Thoracic aorta (tissue), 2 donors: ENCODE measurements at regions not wholly inside any gene's neighbourhood (a gene's known extent, or its start where the extent isn't known, plus 50 kb on each side); places are given as distances from the start of the nearest gene placed in this dataset.

ENCODE experiments used
- ATAC-seq: fragments of 150-250 bp; one replicate; pipeline ENCODE4 v1.8.0; 2017; ENCODE audit warnings: low read depth; ENCODE audit not compliant: insufficient number of reproducible peaks, low FRiP score
- DNase-seq: peaks from one replicate; pipeline ENCODE4 v3.0.0-alpha.2; 2020; ENCODE audit warnings: low spot score
- H3K27ac ChIP-seq, 2 donors: fragments of 200-600 bp; sonication (generic); 1 replicate in 1 of 2; 2 replicates in 1 of 2; pipeline ENCODE4 v1.5.1; 2016; ENCODE audit warnings: mild to moderate bottlenecking in 2 of 2, moderate library complexity in 2 of 2
- H3K27me3 ChIP-seq: fragments of 200-600 bp; sonication (generic); replicated peaks from 2 replicates; pipeline ENCODE4 v1.6.0; 2016; ENCODE audit warnings: mild to moderate bottlenecking; ENCODE audit not compliant: insufficient read depth
- H3K36me3 ChIP-seq: fragments of 200-600 bp; sonication (generic); one replicate; pipeline ENCODE4 v1.5.1; 2016
- H3K4me1 ChIP-seq, 2 donors: fragments of 200-600 bp; sonication (generic); 1 replicate in 1 of 2; 2 replicates in 1 of 2; pipeline versions ENCODE4 v1.5.1 to v1.6.0; 2016; ENCODE audit warnings: low read depth in 2 of 2, mild to moderate bottlenecking in 1 of 2; ENCODE audit not compliant: control insufficient read depth in 1 of 2
- H3K4me3 ChIP-seq: fragments of 200-600 bp; sonication (generic); 2 replicates; pipeline ENCODE4 v1.5.1; 2016; ENCODE audit warnings: mild to moderate bottlenecking
- H3K9me3 ChIP-seq: fragments of 200-600 bp; sonication (generic); 2 replicates; pipeline ENCODE4 v1.5.1; 2016
- TF ChIP-seq, protein P1 (sequence below): fragments of 200-600 bp; sonication (generic); IDR thresholded peaks from one replicate; pipeline ENCODE4 v1.5.1; 2019; ENCODE audit warnings: antibody characterized with exemption

DNA sequence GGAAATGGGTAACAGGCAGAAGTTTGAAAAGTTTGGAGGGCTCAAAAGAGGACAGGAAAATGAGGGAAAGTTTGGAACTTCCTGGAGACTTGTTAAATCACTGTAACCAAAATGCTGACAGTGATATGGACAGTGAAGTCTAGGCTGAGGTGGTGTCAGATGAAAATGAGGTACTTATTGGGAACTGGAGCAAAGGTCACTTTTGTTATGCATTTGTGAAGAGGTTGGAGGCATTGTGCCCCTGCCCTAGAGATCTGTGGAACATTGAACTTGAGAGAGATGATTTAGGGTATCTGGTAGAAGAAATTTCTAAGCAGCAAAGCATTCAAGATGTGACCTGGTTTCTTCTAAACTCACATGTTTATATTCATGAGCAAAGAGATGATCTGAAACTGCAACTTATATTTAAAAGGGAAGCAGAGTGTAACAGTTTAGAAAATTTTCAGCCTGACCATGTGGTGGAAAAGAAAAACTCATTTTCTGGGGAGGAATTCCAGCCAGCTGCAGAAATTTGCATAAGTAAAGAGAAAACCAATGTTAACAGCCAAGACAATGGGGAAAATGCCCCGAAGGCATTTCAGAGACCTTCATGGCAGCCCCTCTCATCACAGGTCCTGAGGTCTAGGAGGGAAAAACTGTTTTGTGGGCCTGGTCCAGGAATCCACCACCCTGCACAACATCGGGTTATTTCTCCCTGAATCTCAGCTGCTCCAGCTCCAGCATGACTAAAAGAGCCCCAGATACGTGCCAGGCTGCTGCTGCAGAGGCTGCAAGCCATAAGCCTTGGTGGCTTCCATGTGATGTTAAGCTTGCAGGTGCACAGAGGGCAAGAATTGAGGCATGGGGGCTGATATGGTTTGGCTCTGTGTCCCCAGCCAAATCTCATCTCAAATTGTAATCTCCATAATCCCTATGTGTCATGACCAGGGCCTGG lies 632.5 kb upstream of the GNPDA2 start:
- no peak for DNase-seq
- Histone ChIP-seq H3K27me3 (no peaks in the 10 kb centered on the region), H3K27ac (no peak overlapping the region), H3K9me3 (no peaks in the 10 kb centered on the region), H3K36me3 (no peaks in the 10 kb centered on the region), H3K4me1 (no peaks in the 10 kb centered on the region), H3K4me3 (no peak overlapping the region)
- ATAC-seq = no peak
- TF ChIP-seq, protein P1, sequence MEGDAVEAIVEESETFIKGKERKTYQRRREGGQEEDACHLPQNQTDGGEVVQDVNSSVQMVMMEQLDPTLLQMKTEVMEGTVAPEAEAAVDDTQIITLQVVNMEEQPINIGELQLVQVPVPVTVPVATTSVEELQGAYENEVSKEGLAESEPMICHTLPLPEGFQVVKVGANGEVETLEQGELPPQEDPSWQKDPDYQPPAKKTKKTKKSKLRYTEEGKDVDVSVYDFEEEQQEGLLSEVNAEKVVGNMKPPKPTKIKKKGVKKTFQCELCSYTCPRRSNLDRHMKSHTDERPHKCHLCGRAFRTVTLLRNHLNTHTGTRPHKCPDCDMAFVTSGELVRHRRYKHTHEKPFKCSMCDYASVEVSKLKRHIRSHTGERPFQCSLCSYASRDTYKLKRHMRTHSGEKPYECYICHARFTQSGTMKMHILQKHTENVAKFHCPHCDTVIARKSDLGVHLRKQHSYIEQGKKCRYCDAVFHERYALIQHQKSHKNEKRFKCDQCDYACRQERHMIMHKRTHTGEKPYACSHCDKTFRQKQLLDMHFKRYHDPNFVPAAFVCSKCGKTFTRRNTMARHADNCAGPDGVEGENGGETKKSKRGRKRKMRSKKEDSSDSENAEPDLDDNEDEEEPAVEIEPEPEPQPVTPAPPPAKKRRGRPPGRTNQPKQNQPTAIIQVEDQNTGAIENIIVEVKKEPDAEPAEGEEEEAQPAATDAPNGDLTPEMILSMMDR = no peak

DNA sequence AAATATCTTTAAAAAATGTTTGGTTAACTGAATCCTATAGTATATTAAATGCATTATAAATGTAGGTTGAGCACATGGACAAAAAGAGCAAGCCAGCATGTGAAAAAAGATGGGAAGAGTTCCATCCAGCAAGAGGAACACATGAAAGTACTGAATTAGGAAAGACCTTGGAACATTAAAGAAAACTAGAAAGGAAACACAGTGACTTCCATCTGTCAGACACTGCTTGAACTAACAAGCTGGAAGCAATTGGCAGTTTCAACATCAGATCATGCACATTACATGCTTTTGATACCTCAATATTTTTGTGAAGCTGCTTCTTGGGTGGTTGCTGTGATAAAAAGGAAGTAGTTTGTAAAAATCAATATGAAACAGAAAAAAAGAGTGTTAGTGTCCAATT lies 626.8 kb upstream of the GNPDA2 start:
- H3K36me3 ChIP-seq = no peaks in the 10 kb centered on the region
- H3K9me3 ChIP-seq = no peaks in the 10 kb centered on the region
- no peak for ATAC-seq
- H3K4me3 ChIP-seq = no peak overlapping the region
- no peaks in the 10 kb centered on the region for H3K27me3 ChIP-seq
- no peak overlapping the region for H3K27ac ChIP-seq
- no peak for DNase-seq
- no peaks in the 10 kb centered on the region for H3K4me1 ChIP-seq
- TF ChIP-seq, protein P1 = no peak

DNA sequence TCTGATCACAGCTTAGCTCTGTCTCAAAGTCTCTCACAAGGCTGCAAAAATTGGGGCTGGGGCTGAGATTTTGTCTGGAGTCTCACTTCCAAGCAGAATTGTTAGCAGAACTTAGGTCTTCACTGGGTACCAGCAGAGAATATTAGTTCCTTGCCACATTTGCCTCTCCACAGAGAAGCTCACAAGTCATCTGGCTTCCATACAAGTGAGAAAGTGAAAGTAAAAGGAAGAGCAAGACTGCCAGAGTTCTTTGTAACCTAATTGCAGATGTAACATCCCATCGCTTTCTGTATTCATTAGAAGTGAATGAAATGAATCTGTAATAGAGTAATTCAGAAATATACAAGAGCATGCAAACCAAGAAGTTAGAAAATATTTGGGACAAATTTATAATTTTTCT lies 624.1 kb upstream of the GNPDA2 start:
- ATAC-seq (no peak), DNase-seq (no peak)
- Histone ChIP-seq H3K27me3 (no peaks in the 10 kb centered on the region), H3K27ac (no peak overlapping the region), H3K4me1 (no peaks in the 10 kb centered on the region), H3K9me3 (no peaks in the 10 kb centered on the region), H3K36me3 (no peaks in the 10 kb centered on the region), H3K4me3 (peak overlapping the region; percentile 64)
- TF ChIP-seq, protein P1 = no peak

DNA sequence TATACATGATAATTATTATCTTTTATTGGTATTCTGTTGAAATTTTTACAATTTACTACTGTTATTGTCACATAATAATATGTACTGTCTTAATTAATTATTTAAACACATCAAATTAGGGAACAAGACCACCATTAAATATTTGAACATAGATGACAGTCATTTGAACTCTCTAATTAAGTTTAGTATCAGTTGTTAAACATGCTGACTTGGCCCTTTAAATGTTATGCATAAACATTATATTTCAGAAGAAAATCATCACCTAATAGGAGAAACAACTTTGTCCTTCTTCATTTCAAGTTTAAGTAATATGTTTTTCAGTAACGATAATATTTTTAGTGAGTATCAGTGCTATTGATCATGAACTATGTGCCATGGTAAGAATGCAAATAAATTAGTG lies 623.5 kb upstream of the GNPDA2 start:
- no peak for ATAC-seq
- Histone ChIP-seq H3K9me3 (no peaks in the 10 kb centered on the region), H3K27me3 (no peaks in the 10 kb centered on the region), H3K4me1 (no peaks in the 10 kb centered on the region), H3K27ac (no peak overlapping the region), H3K4me3 (peak overlapping the region; percentile 64), H3K36me3 (no peaks in the 10 kb centered on the region)
- no peak for DNase-seq
- TF ChIP-seq, protein P1 = no peak

DNA sequence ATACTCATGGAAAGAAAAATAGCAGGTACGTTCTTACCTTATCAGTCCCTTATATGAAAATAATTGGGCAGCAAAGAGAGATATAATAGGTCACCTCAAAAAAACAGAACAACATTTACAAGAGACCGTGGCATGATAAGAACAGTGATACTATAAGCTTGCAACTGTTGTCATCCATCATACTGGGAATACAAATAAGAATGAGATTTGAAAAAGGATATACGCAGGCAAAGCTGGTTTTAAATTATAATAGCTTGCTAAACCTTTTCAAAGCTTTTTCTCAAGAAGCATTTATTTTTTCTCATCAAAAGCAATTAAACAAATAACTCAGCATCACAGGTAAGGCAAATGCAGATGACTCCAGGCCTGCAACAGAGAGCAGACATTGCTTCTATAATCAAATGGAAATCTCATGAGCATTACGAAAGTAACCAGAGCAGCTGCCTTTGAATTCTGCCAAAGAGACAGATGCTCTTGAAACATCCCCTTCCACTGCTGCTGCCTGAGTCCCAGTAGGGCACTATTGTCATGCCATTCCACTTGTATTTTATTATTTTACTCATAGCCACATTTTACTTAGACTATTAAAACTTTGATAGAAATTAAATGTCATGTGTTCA lies 620.6 kb upstream of the GNPDA2 start:
- Histone ChIP-seq H3K36me3 (no peaks in the 10 kb centered on the region), H3K9me3 (no peaks in the 10 kb centered on the region), H3K4me1 (no peaks in the 10 kb centered on the region), H3K27ac (no peak overlapping the region), H3K4me3 (no peak overlapping the region), H3K27me3 (no peaks in the 10 kb centered on the region)
- ATAC-seq = no peak
- TF ChIP-seq, protein P1 = no peak
- no peak for DNase-seq
